ENCODE measurements at regions not wholly inside any gene's neighbourhood (a gene's known extent, or its start where the extent isn't known, plus 50 kb on each side); places are given as distances from the start of the nearest gene placed in this dataset.

DNA sequence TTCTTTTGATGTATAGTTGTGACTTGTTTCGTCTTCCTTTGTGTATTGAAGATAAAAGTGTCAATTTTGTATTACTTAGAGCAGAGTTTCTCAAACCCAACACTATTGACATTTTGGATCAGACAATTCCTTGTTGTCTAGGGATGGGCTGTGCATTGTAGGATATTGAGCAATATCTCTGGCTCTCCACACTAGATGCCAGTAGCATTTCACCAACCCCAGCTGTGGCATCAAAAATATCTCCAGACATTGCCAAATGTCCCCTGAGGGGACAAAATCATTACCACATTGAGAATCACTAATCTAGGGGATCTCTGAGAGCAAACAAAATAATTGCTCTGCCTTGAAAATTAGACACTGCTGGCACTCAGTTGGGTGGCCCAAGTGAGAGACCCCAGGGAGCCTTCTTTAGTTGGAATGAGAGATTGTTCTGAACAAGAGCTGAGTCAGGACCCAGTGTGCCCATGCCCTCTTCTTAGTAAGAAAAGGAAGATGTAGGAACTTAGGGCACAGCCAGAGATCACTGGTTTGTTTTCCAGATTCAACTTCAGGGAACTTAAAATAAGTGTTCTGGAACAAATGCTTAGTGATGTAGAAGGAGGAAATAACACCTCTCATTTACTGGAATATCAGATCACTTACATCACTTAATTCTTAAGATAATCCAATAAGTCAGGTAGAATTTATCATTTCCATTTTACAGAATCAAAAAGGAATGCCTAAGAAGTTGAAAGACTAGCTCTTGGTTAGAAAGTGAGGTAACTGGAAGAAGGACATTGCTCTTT, 466.6 kb upstream of the TNP1 start:
- H2BK120ac ChIP-seq (ENCODE audit: low read depth, low read length): peak overlapping the region; percentile 10
- no peak overlapping the region for H3K9ac ChIP-seq (ENCODE audit: low read length)
- whole genome bisulfite sequencing (ENCODE audit: extremely low coverage, insufficient coverage, low lambda C conversion rate): no CpG with 5 or more reads among the region's 1 CpG
- no peaks in the 10 kb centered on the region for H3K79me1 ChIP-seq (ENCODE audit: low read length)
- H3K23ac ChIP-seq (ENCODE audit: low read length): no peak overlapping the region
- H2AK5ac ChIP-seq (ENCODE audit: low read length): no peak overlapping the region
- H2BK15ac ChIP-seq (replicated peaks; ENCODE audit: low read depth): no peak overlapping the region
- no peak overlapping the region for H3K4ac ChIP-seq (ENCODE audit: low read depth, low read length)
- no peak overlapping the region for H3K27ac ChIP-seq (ENCODE audit: low read depth, low read length)
- no peak for DNase-seq
- no peak overlapping the region for H3K4me2 ChIP-seq (ENCODE audit: low read length)
- H3K27me3 ChIP-seq (ENCODE audit: insufficient read depth, low read length, poor library complexity): no peaks in the 10 kb centered on the region
- H3K4me3 ChIP-seq (ENCODE audit: low read length): no peak overlapping the region
- H3K4me1 ChIP-seq (ENCODE audit: control insufficient read depth, low read depth, low read length): no peaks in the 10 kb centered on the region
- H2BK5ac ChIP-seq (ENCODE audit: low read length): no peak overlapping the region
- H3K79me2 ChIP-seq (ENCODE audit: control insufficient read depth, insufficient read depth, low read length): no peaks in the 10 kb centered on the region
- no peak overlapping the region for H3K56ac ChIP-seq (ENCODE audit: low read length)
- H3K36me3 ChIP-seq (ENCODE audit: control insufficient read depth, insufficient read depth, low read length): no peaks in the 10 kb centered on the region
- H4K8ac ChIP-seq (ENCODE audit: low read depth, low read length): no peak overlapping the region
- H3K18ac ChIP-seq (ENCODE audit: low read length): no peak overlapping the region
- H4K5ac ChIP-seq (ENCODE audit: low read length): no peak overlapping the region

- H3K4me1 ChIP-seq (ENCODE audit: control insufficient read depth, low read depth, low read length): no peaks in the 10 kb centered on the region
- H4K5ac ChIP-seq (ENCODE audit: low read length): no peak overlapping the region
- H2AK5ac ChIP-seq (ENCODE audit: low read length): no peak overlapping the region
- no peak overlapping the region for H4K8ac ChIP-seq (ENCODE audit: low read depth, low read length)
- no peak overlapping the region for H3K9ac ChIP-seq (ENCODE audit: low read length)
- no peak overlapping the region for H3K18ac ChIP-seq (ENCODE audit: low read length)
- H2BK15ac ChIP-seq (replicated peaks; ENCODE audit: low read depth): no peak overlapping the region
- no peak overlapping the region for H3K56ac ChIP-seq (ENCODE audit: low read length)
- no peaks in the 10 kb centered on the region for H3K36me3 ChIP-seq (ENCODE audit: control insufficient read depth, insufficient read depth, low read length)
- WGBS (ENCODE audit: extremely low coverage, insufficient coverage, low lambda C conversion rate): no CpG with 5 or more reads among the region's 2 CpGs
- no peak overlapping the region for H3K4ac ChIP-seq (ENCODE audit: low read depth, low read length)
- no peak for DNase-seq
- H3K79me1 ChIP-seq (ENCODE audit: low read length): no peaks in the 10 kb centered on the region
- no peak overlapping the region for H3K23ac ChIP-seq (ENCODE audit: low read length)
- no peak overlapping the region for H2BK120ac ChIP-seq (ENCODE audit: low read depth, low read length)
- H3K27ac ChIP-seq (ENCODE audit: low read depth, low read length): no peak overlapping the region
- no peak overlapping the region for H3K4me3 ChIP-seq (ENCODE audit: low read length)
- H3K79me2 ChIP-seq (ENCODE audit: control insufficient read depth, insufficient read depth, low read length): no peaks in the 10 kb centered on the region
- no peaks in the 10 kb centered on the region for H3K27me3 ChIP-seq (ENCODE audit: insufficient read depth, low read length, poor library complexity)
- no peak overlapping the region for H3K4me2 ChIP-seq (ENCODE audit: low read length)
- no peak overlapping the region for H2BK5ac ChIP-seq (ENCODE audit: low read length)
These were observed 466.0 kb upstream of the TNP1 start for GRCh38 chr2:217325816-217326215.

- Histone ChIP-seq H3K56ac (ENCODE audit: low read length) (no peak overlapping the region), H2AK5ac (ENCODE audit: low read length) (no peak overlapping the region), H3K9ac (ENCODE audit: low read length) (no peak overlapping the region), H3K79me1 (ENCODE audit: low read length) (no peaks in the 10 kb centered on the region), H2BK120ac (ENCODE audit: low read depth, low read length) (no peak overlapping the region), H3K23ac (ENCODE audit: low read length) (no peak overlapping the region), H3K27ac (ENCODE audit: low read depth, low read length) (no peak overlapping the region), H2BK15ac (replicated peaks; ENCODE audit: low read depth) (no peak overlapping the region), H2BK5ac (ENCODE audit: low read length) (no peak overlapping the region), H3K4me3 (ENCODE audit: low read length) (no peak overlapping the region), H3K4me2 (ENCODE audit: low read length) (no peak overlapping the region), H3K36me3 (ENCODE audit: control insufficient read depth, insufficient read depth, low read length) (no peaks in the 10 kb centered on the region), H4K8ac (ENCODE audit: low read depth, low read length) (no peak overlapping the region), H4K5ac (ENCODE audit: low read length) (no peak overlapping the region), H3K4ac (ENCODE audit: low read depth, low read length) (no peak overlapping the region), H3K18ac (ENCODE audit: low read length) (no peak overlapping the region), H3K4me1 (ENCODE audit: control insufficient read depth, low read depth, low read length) (no peaks in the 10 kb centered on the region), H3K79me2 (ENCODE audit: control insufficient read depth, insufficient read depth, low read length) (no peaks in the 10 kb centered on the region), H3K27me3 (ENCODE audit: insufficient read depth, low read length, poor library complexity) (no peaks in the 10 kb centered on the region)
- no CpG with 5 or more reads among the region's 2 CpGs for WGBS (ENCODE audit: extremely low coverage, insufficient coverage, low lambda C conversion rate)
- DNase-seq: no peak
These were observed 465.4 kb upstream of the TNP1 start for GRCh38 chr2:217325251-217325650.

- H3K23ac ChIP-seq (ENCODE audit: low read length): no peak overlapping the region
- H3K79me2 ChIP-seq (ENCODE audit: control insufficient read depth, insufficient read depth, low read length): no peaks in the 10 kb centered on the region
- H2BK120ac ChIP-seq (ENCODE audit: low read depth, low read length): no peak overlapping the region
- no peak overlapping the region for H3K56ac ChIP-seq (ENCODE audit: low read length)
- H3K36me3 ChIP-seq (ENCODE audit: control insufficient read depth, insufficient read depth, low read length): no peaks in the 10 kb centered on the region
- no peak overlapping the region for H3K4me3 ChIP-seq (ENCODE audit: low read length)
- H2BK5ac ChIP-seq (ENCODE audit: low read length): no peak overlapping the region
- H3K18ac ChIP-seq (ENCODE audit: low read length): no peak overlapping the region
- no peak overlapping the region for H2AK5ac ChIP-seq (ENCODE audit: low read length)
- H3K27me3 ChIP-seq (ENCODE audit: insufficient read depth, low read length, poor library complexity): peaks cover 2% of the 10 kb centered on the region
- no peaks in the 10 kb centered on the region for H3K4me1 ChIP-seq (ENCODE audit: control insufficient read depth, low read depth, low read length)
- no peak overlapping the region for H3K9ac ChIP-seq (ENCODE audit: low read length)
- no peak overlapping the region for H3K4ac ChIP-seq (ENCODE audit: low read depth, low read length)
- no peak for DNase-seq
- no peak overlapping the region for H4K5ac ChIP-seq (ENCODE audit: low read length)
- no peak overlapping the region for H2BK15ac ChIP-seq (replicated peaks; ENCODE audit: low read depth)
- no CpG with 5 or more reads among the region's 1 CpG for WGBS (ENCODE audit: extremely low coverage, insufficient coverage, low lambda C conversion rate)
- no peaks in the 10 kb centered on the region for H3K79me1 ChIP-seq (ENCODE audit: low read length)
- no peak overlapping the region for H3K27ac ChIP-seq (ENCODE audit: low read depth, low read length)
- H4K8ac ChIP-seq (ENCODE audit: low read depth, low read length): no peak overlapping the region
- no peak overlapping the region for H3K4me2 ChIP-seq (ENCODE audit: low read length)
These were observed 456.9 kb upstream of the TNP1 start for GRCh38 chr2:217316743-217317142.

DNA sequence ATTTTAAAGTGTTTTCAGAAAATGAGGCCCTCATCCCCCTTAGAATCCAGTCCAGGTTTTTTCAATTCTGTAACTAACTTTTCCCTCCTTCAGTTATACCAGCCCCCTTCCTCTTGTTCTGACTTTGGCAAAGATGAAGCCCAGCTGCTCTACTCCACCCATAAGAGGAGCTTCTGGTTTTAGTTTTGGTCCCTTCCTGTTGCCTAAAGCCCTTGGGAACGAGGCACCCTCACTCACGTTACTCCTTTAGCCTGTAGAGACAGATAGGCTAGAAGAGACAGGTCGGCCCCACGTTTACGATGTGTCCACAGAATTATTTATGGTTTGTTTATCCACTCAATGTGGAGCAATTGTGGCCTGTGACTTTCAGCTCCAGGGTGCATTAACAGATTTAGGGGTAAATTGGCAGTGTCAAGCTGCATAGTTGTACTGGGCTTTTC, 454.2 kb upstream of the TNP1 start:
- no peaks in the 10 kb centered on the region for H3K36me3 ChIP-seq (ENCODE audit: control insufficient read depth, insufficient read depth, low read length)
- WGBS (ENCODE audit: extremely low coverage, insufficient coverage, low lambda C conversion rate): no CpG with 5 or more reads among the region's 5 CpGs
- no peak overlapping the region for H3K4me3 ChIP-seq (ENCODE audit: low read length)
- H2AK5ac ChIP-seq (ENCODE audit: low read length): no peak overlapping the region
- H2BK120ac ChIP-seq (ENCODE audit: low read depth, low read length): no peak overlapping the region
- H3K56ac ChIP-seq (ENCODE audit: low read length): no peak overlapping the region
- no peak overlapping the region for H2BK5ac ChIP-seq (ENCODE audit: low read length)
- no peak overlapping the region for H4K8ac ChIP-seq (ENCODE audit: low read depth, low read length)
- no peak overlapping the region for H3K4me2 ChIP-seq (ENCODE audit: low read length)
- no peak for DNase-seq
- H3K9ac ChIP-seq (ENCODE audit: low read length): no peak overlapping the region
- no peak overlapping the region for H3K27ac ChIP-seq (ENCODE audit: low read depth, low read length)
- H3K18ac ChIP-seq (ENCODE audit: low read length): no peak overlapping the region
- peaks cover 2% of the 10 kb centered on the region for H3K27me3 ChIP-seq (ENCODE audit: insufficient read depth, low read length, poor library complexity)
- no peak overlapping the region for H3K4ac ChIP-seq (ENCODE audit: low read depth, low read length)
- H4K5ac ChIP-seq (ENCODE audit: low read length): no peak overlapping the region
- H3K79me1 ChIP-seq (ENCODE audit: low read length): no peaks in the 10 kb centered on the region
- H3K4me1 ChIP-seq (ENCODE audit: control insufficient read depth, low read depth, low read length): no peaks in the 10 kb centered on the region
- no peak overlapping the region for H3K23ac ChIP-seq (ENCODE audit: low read length)
- no peak overlapping the region for H2BK15ac ChIP-seq (replicated peaks; ENCODE audit: low read depth)
- H3K79me2 ChIP-seq (ENCODE audit: control insufficient read depth, insufficient read depth, low read length): no peaks in the 10 kb centered on the region

- Histone ChIP-seq H3K27ac (ENCODE audit: low read depth, low read length) (no peak overlapping the region), H3K56ac (ENCODE audit: low read length) (no peak overlapping the region), H2BK15ac (replicated peaks; ENCODE audit: low read depth) (no peak overlapping the region), H2BK120ac (ENCODE audit: low read depth, low read length) (no peak overlapping the region), H3K23ac (ENCODE audit: low read length) (no peak overlapping the region), H3K79me1 (ENCODE audit: low read length) (no peaks in the 10 kb centered on the region), H3K9ac (ENCODE audit: low read length) (no peak overlapping the region), H2BK5ac (ENCODE audit: low read length) (no peak overlapping the region), H3K36me3 (ENCODE audit: control insufficient read depth, insufficient read depth, low read length) (no peaks in the 10 kb centered on the region), H4K5ac (ENCODE audit: low read length) (no peak overlapping the region), H4K8ac (ENCODE audit: low read depth, low read length) (no peak overlapping the region), H3K4ac (ENCODE audit: low read depth, low read length) (no peak overlapping the region), H2AK5ac (ENCODE audit: low read length) (no peak overlapping the region), H3K4me3 (ENCODE audit: low read length) (no peak overlapping the region), H3K4me2 (ENCODE audit: low read length) (no peak overlapping the region), H3K79me2 (ENCODE audit: control insufficient read depth, insufficient read depth, low read length) (no peaks in the 10 kb centered on the region), H3K18ac (ENCODE audit: low read length) (no peak overlapping the region), H3K27me3 (ENCODE audit: insufficient read depth, low read length, poor library complexity) (no peaks in the 10 kb centered on the region), H3K4me1 (ENCODE audit: control insufficient read depth, low read depth, low read length) (no peaks in the 10 kb centered on the region)
- no CpG with 5 or more reads among the region's 4 CpGs for WGBS (ENCODE audit: extremely low coverage, insufficient coverage, low lambda C conversion rate)
- DNase-seq: no peak
These were observed 453.5 kb upstream of the TNP1 start for GRCh38 chr2:217313386-217313785.
